ENCODE measurements at regions not wholly inside any gene's neighbourhood (a gene's known extent, or its start where the extent isn't known, plus 50 kb on each side); places are given as distances from the start of the nearest gene placed in this dataset.

DNA sequence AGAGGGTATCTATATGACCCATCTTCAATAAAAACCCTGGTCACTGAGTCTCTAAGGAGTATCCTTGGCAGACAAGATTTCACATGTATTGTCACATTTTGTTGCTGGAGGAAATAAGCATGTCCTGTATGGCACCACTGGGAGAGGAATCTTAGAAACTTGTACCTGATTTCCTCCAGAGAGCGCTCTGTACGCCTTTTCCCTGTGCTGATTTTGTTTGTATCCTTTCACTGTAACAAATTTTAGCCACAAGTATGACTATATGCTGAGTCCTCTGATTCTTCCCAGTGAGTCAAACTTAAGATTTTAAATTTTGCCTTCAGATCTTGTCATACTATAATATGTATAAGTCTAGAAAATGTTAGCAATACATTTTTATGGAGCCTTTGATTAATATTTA lies 102.8 kb downstream of the ITIH6 start:
- no peak overlapping the region for H3K4me2 ChIP-seq (ENCODE audit: low read depth, low read length, poor library complexity, severe bottlenecking)
- H3K4me3 ChIP-seq (ENCODE audit: insufficient read depth, low read length, poor library complexity, severe bottlenecking) = no peak overlapping the region
- H3K27me3 ChIP-seq (ENCODE audit: low read length) = no peaks in the 10 kb centered on the region
- H3K9me3 ChIP-seq (ENCODE audit: insufficient read depth, low read length) = no peaks in the 10 kb centered on the region
- H3K36me3 ChIP-seq (ENCODE audit: low read length) = no peaks in the 10 kb centered on the region
- no peak overlapping the region for H3K27ac ChIP-seq (ENCODE audit: low read depth, low read length)
- TF ChIP-seq, protein P1, sequence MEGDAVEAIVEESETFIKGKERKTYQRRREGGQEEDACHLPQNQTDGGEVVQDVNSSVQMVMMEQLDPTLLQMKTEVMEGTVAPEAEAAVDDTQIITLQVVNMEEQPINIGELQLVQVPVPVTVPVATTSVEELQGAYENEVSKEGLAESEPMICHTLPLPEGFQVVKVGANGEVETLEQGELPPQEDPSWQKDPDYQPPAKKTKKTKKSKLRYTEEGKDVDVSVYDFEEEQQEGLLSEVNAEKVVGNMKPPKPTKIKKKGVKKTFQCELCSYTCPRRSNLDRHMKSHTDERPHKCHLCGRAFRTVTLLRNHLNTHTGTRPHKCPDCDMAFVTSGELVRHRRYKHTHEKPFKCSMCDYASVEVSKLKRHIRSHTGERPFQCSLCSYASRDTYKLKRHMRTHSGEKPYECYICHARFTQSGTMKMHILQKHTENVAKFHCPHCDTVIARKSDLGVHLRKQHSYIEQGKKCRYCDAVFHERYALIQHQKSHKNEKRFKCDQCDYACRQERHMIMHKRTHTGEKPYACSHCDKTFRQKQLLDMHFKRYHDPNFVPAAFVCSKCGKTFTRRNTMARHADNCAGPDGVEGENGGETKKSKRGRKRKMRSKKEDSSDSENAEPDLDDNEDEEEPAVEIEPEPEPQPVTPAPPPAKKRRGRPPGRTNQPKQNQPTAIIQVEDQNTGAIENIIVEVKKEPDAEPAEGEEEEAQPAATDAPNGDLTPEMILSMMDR (IDR thresholded peaks at IDR 0.05; ENCODE audit: insufficient read depth, low read length, poor library complexity, severe bottlenecking) = no peak
- no peak for TF ChIP-seq EZH2phosphoT487 (conservative IDR thresholded peaks at IDR 0.05; ENCODE audit: low read length)
- H4K20me1 ChIP-seq (ENCODE audit: low read depth, low read length) = no peaks in the 10 kb centered on the region
- H3F3A ChIP-seq (ENCODE audit: insufficient read depth) = no peaks in the 10 kb centered on the region
- no peaks in the 10 kb centered on the region for H3K79me2 ChIP-seq (ENCODE audit: insufficient read depth, low read length)
- no peak overlapping the region for H2AFZ ChIP-seq (ENCODE audit: low read depth, low read length, severe bottlenecking)
- H3K9ac ChIP-seq (ENCODE audit: low read length) = no peak overlapping the region
- H3K9me2 ChIP-seq (replicated peaks; ENCODE audit: insufficient read depth, low read length) = no peaks in the 10 kb centered on the region

GRCh38 chrX:54695816-54696487 lies 102.1 kb downstream of the ITIH6 start:
- Histone ChIP-seq H4K20me1 (ENCODE audit: low read depth, low read length) (no peaks in the 10 kb centered on the region), H2AFZ (ENCODE audit: low read depth, low read length, severe bottlenecking) (no peak overlapping the region), H3K9me3 (ENCODE audit: insufficient read depth, low read length) (no peaks in the 10 kb centered on the region), H3K27me3 (ENCODE audit: low read length) (no peaks in the 10 kb centered on the region), H3K36me3 (ENCODE audit: low read length) (no peaks in the 10 kb centered on the region), H3K9me2 (replicated peaks; ENCODE audit: insufficient read depth, low read length) (no peaks in the 10 kb centered on the region), H3K27ac (ENCODE audit: low read depth, low read length) (no peak overlapping the region), H3K79me2 (ENCODE audit: insufficient read depth, low read length) (no peaks in the 10 kb centered on the region), H3K4me2 (ENCODE audit: low read depth, low read length, poor library complexity, severe bottlenecking) (no peak overlapping the region), H3K4me3 (ENCODE audit: insufficient read depth, low read length, poor library complexity, severe bottlenecking) (no peak overlapping the region), H3K9ac (ENCODE audit: low read length) (no peak overlapping the region), H3F3A (ENCODE audit: insufficient read depth) (no peaks in the 10 kb centered on the region)
- TF ChIP-seq EZH2phosphoT487 (conservative IDR thresholded peaks at IDR 0.05; ENCODE audit: low read length) = no peak
- TF ChIP-seq, protein P1 (IDR thresholded peaks at IDR 0.05; ENCODE audit: insufficient read depth, low read length, poor library complexity, severe bottlenecking) = no peak

All from SU-DHL-6 (cell line).